Activated CD4-positive, alpha-beta T cell treated with anti-CD3 and anti-CD28 coated beads for 4 hours (primary cell): ENCODE measurements at regions not wholly inside any gene's neighbourhood (a gene's known extent, or its start where the extent isn't known, plus 50 kb on each side); places are given as distances from the start of the nearest gene placed in this dataset.

ENCODE experiments used
- DNase-seq, 2 donors: peaks; one replicate each; pipeline ENCODE4 v3.0.0-alpha.2; 2020

GRCh38 chr20:56805313-56805712, 176.2 kb downstream of the TFAP2C start:
- no peak for DNase-seq

DNA sequence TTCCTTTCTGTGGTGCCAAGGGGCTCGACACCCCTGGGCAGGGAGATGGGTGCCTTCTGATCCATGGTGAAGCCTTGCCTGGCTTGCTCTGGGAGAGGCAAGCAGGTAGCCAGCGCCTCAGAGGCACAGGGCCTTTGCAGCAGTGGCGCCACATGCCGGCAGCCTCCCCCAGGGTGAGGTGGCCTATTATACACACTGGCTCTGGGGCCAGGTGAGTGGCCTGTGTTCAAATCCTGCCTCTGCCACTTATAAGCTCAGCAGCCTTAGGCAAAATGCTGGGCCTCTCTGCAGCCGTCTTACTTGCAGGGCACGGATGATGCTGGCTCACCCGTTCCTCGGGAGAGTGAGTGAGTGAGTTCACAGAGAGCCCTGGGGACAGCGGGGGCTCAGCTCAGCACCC, 176.9 kb downstream of the TFAP2C start:
- no peak for DNase-seq

DNA sequence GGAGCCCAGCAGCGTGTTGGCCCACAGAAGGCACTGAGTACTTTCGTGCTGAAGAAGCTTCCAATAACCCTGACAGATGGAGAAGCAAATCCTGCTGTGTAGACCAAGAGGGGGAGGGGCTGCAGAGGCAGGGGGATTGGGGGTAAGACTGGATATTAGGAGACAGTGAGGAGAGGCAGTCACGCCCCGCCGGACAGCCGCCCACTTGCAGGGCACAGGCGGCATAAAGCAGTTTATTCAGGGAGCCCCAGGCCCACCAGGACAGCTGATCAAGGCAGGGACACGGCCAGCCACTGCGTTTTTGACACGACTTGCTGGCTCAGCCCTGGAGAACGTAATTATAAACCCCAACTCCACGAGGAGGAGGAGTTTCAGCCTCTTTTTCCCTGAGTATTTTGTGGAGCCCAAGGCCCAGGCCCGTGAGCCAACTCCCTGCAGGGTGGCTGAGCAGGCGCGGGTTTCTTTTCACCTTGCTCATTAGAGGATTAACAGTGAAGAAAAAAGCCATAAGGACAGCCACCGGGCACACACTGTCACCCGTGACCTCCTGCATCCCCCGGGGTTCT, 177.9 kb downstream of the TFAP2C start:
- no peak for DNase-seq

DNA sequence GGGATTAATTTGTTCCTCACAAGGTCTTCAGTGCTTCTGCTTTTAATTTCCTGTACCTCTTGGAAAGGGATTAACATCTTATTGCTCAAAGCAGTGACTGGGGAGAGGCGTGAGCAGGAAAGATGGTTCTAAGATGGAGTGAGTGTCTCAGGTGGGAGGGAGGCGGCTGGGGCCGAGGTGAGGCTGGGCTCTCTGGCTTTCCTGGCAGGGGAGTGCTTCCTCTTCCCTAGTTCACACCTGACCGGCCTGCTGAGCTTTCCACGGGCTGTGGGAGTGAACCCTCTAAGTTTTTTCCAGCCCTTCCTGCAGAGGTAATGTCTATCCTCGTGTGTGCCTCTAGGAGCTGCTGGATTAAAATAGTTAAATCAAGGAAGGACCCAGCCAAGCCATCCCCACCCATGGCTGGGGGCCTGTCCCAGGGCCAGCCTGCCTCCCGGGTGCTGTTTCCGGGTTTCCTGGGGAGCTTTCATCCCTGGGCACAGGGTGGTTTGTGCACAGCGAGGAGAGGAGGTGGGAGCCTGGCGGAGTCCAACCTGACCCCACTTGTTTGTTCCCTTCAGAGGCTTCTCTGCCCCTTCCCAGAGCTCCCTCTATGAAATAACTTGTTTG, 179.1 kb downstream of the TFAP2C start:
- DNase-seq, result no peak

DNA sequence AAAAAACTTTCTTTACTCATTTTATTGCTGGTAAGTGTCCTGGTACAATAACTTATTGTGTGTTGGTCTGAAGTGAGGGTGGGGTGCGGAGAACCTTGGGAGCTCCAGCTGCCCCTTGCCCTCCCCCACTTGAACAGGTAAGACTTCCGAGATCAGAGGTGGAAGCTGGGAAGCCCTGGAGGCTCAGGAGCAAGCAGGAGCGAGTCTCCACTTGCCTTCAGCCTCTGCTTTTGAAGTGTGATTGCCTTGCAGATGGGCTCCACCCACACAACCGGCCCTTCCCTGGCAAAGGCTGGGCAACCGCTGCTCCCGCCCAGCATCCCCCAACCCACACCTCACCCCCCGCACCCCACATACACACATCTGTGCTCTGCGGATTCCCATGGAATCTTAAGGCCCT, 179.6 kb downstream of the TFAP2C start:
- no peak for DNase-seq

DNA sequence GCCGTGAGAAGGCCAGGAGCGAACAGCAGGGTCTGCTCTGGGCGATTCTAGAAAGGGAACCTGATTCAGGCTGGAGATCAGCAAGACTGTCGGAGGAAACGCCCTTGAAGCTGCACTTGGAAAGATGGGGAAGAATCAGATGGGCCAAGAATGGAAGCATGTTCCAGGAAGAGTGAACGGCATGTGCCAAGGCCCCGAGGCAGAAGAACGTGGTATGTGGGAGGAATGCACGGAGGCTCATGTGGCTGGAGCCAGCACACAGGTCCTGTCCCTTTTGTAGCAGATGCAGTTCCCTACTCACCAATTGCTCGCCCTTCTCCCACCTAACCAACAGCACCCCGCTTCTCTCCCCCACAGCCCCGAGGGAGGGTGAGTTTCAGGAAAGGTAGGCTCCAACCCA, 180.6 kb downstream of the TFAP2C start:
- DNase-seq, result no peak

DNA sequence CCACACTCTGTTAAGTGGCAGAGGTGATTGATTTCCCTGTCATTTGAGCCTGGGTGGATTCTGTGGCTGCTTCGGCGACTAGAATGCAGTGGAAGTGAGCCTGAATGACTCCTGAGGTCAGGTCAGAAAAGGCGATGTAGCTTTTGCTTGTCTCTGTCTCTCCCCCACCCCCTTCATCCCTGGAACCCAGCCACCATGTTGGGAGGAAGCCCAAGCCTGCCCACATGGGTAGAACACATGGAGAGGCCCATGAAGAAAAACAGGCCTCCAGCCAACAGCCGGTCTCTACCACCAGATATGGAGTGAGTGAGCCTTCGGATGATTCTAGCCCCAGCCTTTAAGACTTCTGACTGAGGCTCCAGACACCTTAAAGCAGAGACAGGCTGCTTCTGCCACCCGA, 181.0 kb downstream of the TFAP2C start:
- DNase-seq, result no peak

GRCh38 chr20:56815796-56816195, 186.7 kb downstream of the TFAP2C start:
- no peak for DNase-seq

DNA sequence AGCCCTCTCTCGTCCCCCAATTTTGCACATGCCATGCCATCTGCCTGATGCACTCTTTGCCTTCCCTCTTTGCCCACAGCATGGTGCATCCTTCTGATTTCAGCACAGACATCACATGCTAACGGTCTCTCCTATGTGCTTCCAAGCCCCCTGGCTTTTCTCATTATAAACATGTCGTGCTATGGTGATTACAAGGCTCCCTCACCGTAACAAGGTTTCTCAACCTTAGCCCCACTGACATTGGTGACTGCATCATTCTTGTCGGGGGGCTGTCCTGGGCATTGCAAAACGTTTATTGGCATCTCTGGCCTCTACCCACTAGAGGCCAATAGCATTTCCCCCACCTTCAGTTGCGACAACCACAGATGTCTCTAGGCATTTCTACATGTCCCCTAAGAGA, 187.2 kb downstream of the TFAP2C start:
- no peak for DNase-seq

DNA sequence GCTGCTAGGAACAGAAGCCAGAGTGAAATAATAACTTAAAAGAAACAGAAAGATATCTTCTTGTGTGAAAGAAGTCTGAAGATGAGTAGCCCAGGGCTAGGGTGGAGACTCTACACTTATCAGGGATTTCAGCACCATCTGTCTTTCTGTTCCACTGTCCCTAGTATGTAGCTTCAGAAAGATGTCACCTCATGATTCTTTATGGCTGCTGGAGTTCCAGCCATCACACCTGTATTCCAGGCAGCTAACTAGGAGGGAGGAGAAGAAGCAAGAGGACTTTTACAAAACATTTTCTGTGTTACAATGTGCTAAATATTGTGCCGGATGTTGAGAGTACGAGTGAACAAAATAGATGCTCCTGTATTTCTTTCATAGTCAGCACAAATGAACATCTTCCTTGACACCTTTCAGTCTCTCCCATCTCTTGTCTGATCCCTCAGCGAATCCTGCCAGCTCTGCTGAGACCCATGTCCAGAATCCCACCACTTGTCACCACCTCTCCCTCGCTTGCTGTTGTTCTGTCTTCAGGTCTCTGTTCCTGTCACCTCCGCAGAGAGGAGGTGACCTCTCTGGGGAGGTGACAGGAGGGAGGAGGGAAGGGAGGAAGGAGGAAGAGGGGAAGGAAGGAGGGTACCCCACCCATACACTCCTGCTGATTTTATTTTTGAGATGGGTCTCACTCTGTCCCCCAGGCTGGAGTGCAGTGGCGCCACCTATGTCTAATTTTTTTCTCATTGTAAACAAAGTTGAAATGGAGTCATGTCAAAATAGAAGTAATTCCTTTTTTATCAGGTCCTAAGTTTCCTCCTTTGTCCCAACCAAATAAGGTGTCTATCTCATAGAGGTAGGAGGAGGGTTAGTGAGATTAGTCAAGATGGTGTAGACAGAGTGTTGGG, 188.9 kb downstream of the TFAP2C start:
- DNase-seq, result no peak

DNA sequence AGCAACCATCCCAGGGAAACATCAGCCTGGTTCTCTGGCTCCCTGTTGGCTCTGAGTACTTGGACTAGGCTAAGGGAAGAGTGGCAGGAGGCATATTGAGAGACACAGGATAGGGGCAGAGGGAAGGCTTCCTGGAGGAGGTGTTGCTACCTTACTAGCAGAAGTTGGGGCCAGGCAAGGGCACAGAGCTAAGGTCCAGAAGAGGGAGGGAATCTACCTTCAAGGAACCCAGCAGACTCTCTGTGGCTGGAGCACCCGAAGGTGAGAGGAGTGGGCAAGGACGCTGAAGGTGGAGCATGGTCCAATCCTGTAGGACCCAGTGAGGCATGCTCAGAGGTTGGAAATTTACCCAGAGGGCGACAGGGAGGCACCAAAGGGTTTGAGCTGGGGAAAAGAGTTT, 191.9 kb downstream of the TFAP2C start:
- no peak for DNase-seq

GRCh38 chr20:56826306-56826704, 197.2 kb downstream of the TFAP2C start:
- DNase-seq, result no peak

- no peak for DNase-seq
Observed at GRCh38 chr20:56826705-56827665, 197.9 kb downstream of the TFAP2C start.

DNA sequence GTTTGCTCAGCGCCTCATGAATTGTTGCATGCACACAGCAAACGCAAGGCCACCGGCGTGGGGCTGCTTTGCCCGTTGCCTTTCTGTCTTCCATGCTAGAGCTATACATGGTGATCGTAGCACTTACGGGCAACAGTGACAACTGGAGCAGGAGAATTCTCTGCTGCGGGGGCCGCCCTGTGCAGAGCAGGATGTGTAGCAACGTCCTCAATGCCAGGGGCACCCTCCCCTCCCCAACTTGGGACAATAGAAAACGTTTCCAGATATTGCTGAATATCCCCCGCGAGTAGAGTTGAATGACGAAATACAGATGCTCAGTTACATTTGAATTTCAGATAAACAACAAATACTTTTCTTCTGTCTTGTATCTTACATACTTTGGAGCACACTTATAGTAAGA, 198.7 kb downstream of the TFAP2C start:
- no peak for DNase-seq

DNA sequence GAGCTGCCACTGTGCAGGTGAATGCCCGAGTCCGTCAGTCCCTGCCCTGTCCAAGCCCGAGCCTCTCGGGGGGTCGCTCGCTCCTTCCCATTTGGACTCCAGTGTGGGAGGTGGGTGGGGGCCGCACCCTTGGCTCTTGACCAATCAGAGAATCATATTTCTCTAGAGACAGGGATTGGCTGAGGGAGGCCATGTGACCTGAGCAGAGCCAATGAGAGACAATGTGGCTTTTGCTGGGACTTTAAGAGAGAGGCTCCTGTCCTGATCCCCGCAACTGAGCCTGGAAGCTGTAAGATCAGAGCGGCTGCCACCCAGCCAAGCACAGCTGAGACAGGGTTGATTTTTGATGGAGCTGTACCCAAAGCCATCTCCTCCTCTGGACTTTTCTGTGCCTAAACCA, 199.3 kb downstream of the TFAP2C start:
- DNase-seq, result no peak

- no peak for DNase-seq
Observed at GRCh38 chr20:56829788-56830385, 200.8 kb downstream of the TFAP2C start.

GRCh38 chr20:56831795-56832194, 202.7 kb downstream of the TFAP2C start:
- DNase-seq, result no peak

- no peak for DNase-seq
Observed at GRCh38 chr20:56833427-56833826, 204.3 kb downstream of the TFAP2C start.

DNA sequence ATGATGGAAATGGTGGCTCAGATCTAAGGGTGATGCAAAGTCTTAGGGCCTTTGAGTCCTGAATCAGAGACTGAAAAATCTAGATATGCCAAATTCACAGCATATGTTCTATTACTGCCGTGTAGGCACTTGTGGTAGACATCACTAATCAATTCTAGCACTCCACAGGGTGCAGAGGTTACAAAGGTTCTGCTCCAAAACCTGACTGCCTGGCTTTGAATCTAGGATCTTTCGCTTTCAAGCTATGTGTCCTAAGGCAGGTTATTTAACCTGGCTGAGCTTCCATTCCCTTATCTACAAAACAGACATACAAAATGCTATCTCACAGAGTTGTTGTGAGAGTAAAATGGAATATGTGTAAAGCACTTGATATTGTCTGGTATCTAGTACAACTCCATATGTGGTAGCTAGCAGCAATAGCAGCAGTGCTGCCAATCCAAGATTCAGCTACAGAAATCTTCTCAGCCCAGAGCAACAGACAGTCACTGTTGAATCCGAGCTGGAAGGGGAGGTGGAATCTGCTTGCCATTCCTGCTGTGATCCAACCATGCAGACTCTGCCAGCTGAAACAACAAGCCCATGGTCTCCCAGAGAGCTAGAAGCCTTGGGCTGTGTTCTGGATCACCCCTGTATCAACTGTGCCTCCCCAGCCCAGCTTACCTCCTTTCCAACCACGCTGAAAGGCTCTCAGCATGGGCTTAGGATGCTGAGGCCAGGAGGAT, 206.9 kb downstream of the TFAP2C start:
- no peak for DNase-seq

DNA sequence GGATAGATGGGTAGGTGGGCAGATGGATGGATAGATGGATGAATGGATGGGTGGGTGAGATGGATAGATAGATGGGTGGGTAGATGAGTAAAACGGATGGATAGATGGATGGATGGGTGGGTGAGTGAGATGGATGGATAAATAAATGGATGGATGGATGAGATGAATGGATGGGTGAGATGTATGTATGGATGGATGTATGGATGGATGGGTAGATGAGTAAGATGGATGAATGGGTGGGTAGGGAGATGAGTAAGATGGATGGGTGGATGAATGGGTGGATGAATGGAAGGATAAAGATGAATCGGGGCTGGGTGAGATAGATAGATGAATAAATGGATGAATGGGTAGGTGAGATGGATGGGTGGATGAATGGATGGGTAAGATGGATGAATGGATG, 210.1 kb downstream of the TFAP2C start:
- no peak for DNase-seq

GRCh38 chr20:56839786-56840185, 210.7 kb downstream of the TFAP2C start:
- no peak for DNase-seq

GRCh38 chr20:56840716-56841261, 211.7 kb downstream of the TFAP2C start:
- no peak for DNase-seq
